Esophagus muscularis mucosa (tissue), 4 donors: ENCODE measurements at regions not wholly inside any gene's neighbourhood (a gene's known extent, or its start where the extent isn't known, plus 50 kb on each side); places are given as distances from the start of the nearest gene placed in this dataset.

Source experiments
- CTCF ChIP-seq, 3 experiments: fragments of 200-600 bp in 2 of 3; fragments of 450-650 bp in 1 of 3; sonication (generic) in 2 of 3; IDR thresholded peaks; one replicate each; pipeline ENCODE4 v1.5.1; 2017 to 2019; ENCODE audit warnings: antibody characterized with exemption in 3 of 3, mild to moderate bottlenecking in 2 of 3, moderate library complexity in 1 of 3
- EP300 ChIP-seq: sonication (generic); formaldehyde crosslinking; IDR thresholded peaks from one replicate; pipeline ENCODE4 v1.6.1; 2017; ENCODE audit warnings: antibody characterized with exemption
- POLR2A ChIP-seq: fragments of 450-650 bp; IDR thresholded peaks from one replicate; pipeline ENCODE4 v1.6.1; 2017; ENCODE audit warnings: antibody characterized with exemption, moderate library complexity, mild to moderate bottlenecking, low read depth

- TF ChIP-seq POLR2A (no peak), CTCF (IDR thresholded peaks at IDR 0.05) (no peak), EP300 (no peak)
Observed at GRCh38 chr3:27914199-27914598, 192.1 kb upstream of the EOMES start.
